HEK293 (cell line): ENCODE measurements at regions not wholly inside any gene's neighbourhood (a gene's known extent, or its start where the extent isn't known, plus 50 kb on each side); places are given as distances from the start of the nearest gene placed in this dataset.

ENCODE experiments used
- CTCF ChIA-PET: fragments of 350-600 bp; formaldehyde crosslinking; extraction: SDS; loops from one replicate; lab custom pipeline; 2021; ENCODE audit warnings: antibody characterized with exemption; lab: Yijun Ruan, JAX
- POLR2A ChIA-PET: fragments of 300-600 bp; formaldehyde crosslinking; extraction: SDS; loops from one replicate; lab custom pipeline; 2020; ENCODE audit warnings: antibody characterized with exemption, inconsistent platforms; lab: Yijun Ruan, JAX
- H3K27ac ChIP-seq: fragments of 200-500 bp; sonication (Bioruptor generic); 2 replicates; pipeline ENCODE4 v1.5.1; 2014; ENCODE audit warnings: low read depth, low read length, control low read depth, inconsistent platforms; ENCODE audit errors: extremely low read depth
- H3K36me3 ChIP-seq, 2 experiments: fragments of 200-500 bp in 1 of 2; sonication (Bioruptor generic) in 1 of 2; 1 replicate in 1 of 2; 2 replicates in 1 of 2; pipeline ENCODE4 v1.5.1; 2014 to 2017; ENCODE audit warnings: inconsistent platforms in 2 of 2, low read length in 2 of 2; ENCODE audit not compliant: control insufficient read depth in 2 of 2, insufficient read depth in 1 of 2
- H3K4me1 ChIP-seq: fragments of 200-500 bp; sonication (Bioruptor generic); 2 replicates; pipeline ENCODE4 v1.5.1; 2014; ENCODE audit warnings: mild to moderate bottlenecking, low read length, inconsistent platforms; ENCODE audit not compliant: control insufficient read depth, insufficient read depth
- H3K4me3 ChIP-seq: 2 replicates; pipeline ENCODE4 v1.5.1; 2011; ENCODE audit warnings: low read depth, mild to moderate bottlenecking, control low read depth, low read length, moderate library complexity
- H3K9me3 ChIP-seq: fragments of 200-500 bp; sonication (Bioruptor generic); 2 replicates; pipeline ENCODE4 v1.5.1; 2014; ENCODE audit warnings: low read depth, low read length, inconsistent platforms; ENCODE audit not compliant: control insufficient read depth, insufficient read depth
- GLI4 ChIP-seq: fragments of 450-650 bp; formaldehyde crosslinking; IDR thresholded peaks from 2 replicates; pipeline ENCODE4 v1.5.1; 2016; ENCODE audit warnings: missing biosample characterization, missing genetic modification characterization
- HOXC10 ChIP-seq: sonication (generic); formaldehyde crosslinking; IDR thresholded peaks from 2 replicates; pipeline ENCODE4 v1.8.1; 2023; ENCODE audit warnings: mild to moderate bottlenecking, missing genetic modification reagents
- HOXD13 ChIP-seq: sonication (generic); formaldehyde crosslinking; IDR thresholded peaks from 2 replicates; pipeline ENCODE4 v1.8.0; 2022; ENCODE audit warnings: missing genetic modification reagents, borderline replicate concordance
- KLF9 ChIP-seq: fragments of 450-650 bp; formaldehyde crosslinking; IDR thresholded peaks from 2 replicates; pipeline ENCODE4 v1.5.1; 2016; ENCODE audit warnings: missing biosample characterization, missing genetic modification characterization, low read depth
- OSR2 ChIP-seq: fragments of 450-650 bp; formaldehyde crosslinking; IDR thresholded peaks from 2 replicates; pipeline ENCODE4 v1.5.1; 2016; ENCODE audit warnings: missing biosample characterization, missing genetic modification characterization
- PRDM10 ChIP-seq: fragments of 450-650 bp; formaldehyde crosslinking; IDR thresholded peaks from 2 replicates; pipeline ENCODE4 v1.5.1; 2016; ENCODE audit warnings: missing biosample characterization, missing genetic modification characterization
- SP7 ChIP-seq: fragments of 450-650 bp; formaldehyde crosslinking; IDR thresholded peaks from 2 replicates; pipeline ENCODE4 v1.5.1; 2016; ENCODE audit warnings: missing biosample characterization, missing genetic modification characterization
- TRIM28 ChIP-seq: IDR thresholded peaks from 2 replicates; pipeline ENCODE4 v1.6.1; 2011; ENCODE audit warnings: low read length, control low read depth, borderline replicate concordance
- ZBTB11 ChIP-seq: fragments of 450-650 bp; formaldehyde crosslinking; conservative IDR thresholded peaks from 2 replicates; pipeline ENCODE4 v1.5.1; 2016; ENCODE audit warnings: low read depth, missing biosample characterization, missing genetic modification characterization
- ZFHX2 ChIP-seq: fragments of 450-650 bp; formaldehyde crosslinking; conservative IDR thresholded peaks from 2 replicates; pipeline ENCODE4 v1.5.1; 2016; ENCODE audit warnings: missing biosample characterization, missing genetic modification characterization
- ZFP3 ChIP-seq: fragments of 450-650 bp; formaldehyde crosslinking; IDR thresholded peaks from 2 replicates; pipeline ENCODE4 v1.5.1; 2016; ENCODE audit warnings: low read depth, missing biosample characterization, missing genetic modification characterization
- ZNF133 ChIP-seq: fragments of 450-650 bp; formaldehyde crosslinking; IDR thresholded peaks from 2 replicates; pipeline ENCODE4 v1.5.1; 2016; ENCODE audit warnings: missing biosample characterization, missing genetic modification characterization
- ZNF140 ChIP-seq: fragments of 450-650 bp; formaldehyde crosslinking; IDR thresholded peaks from 2 replicates; pipeline ENCODE4 v1.5.1; 2016; ENCODE audit warnings: missing biosample characterization, missing genetic modification characterization
- ZNF174 ChIP-seq: fragments of 450-650 bp; formaldehyde crosslinking; IDR thresholded peaks from 2 replicates; pipeline ENCODE4 v1.5.0; 2017; ENCODE audit warnings: missing biosample characterization, mild to moderate bottlenecking, missing genetic modification characterization
- ZNF214 ChIP-seq: fragments of 450-650 bp; formaldehyde crosslinking; IDR thresholded peaks from 2 replicates; pipeline ENCODE4 v1.5.1; 2017; ENCODE audit warnings: missing biosample characterization, mild to moderate bottlenecking, missing genetic modification characterization, borderline replicate concordance
- ZNF354C ChIP-seq: fragments of 450-650 bp; formaldehyde crosslinking; IDR thresholded peaks from 2 replicates; pipeline ENCODE4 v1.5.1; 2016; ENCODE audit warnings: missing biosample characterization, missing genetic modification characterization, low read depth, borderline replicate concordance
- ZNF426 ChIP-seq: fragments of 450-650 bp; formaldehyde crosslinking; IDR thresholded peaks from 2 replicates; pipeline ENCODE4 v1.5.1; 2017; ENCODE audit warnings: missing biosample characterization, missing genetic modification characterization, mild to moderate bottlenecking, inconsistent platforms, moderate library complexity
- ZNF501 ChIP-seq: fragments of 450-650 bp; formaldehyde crosslinking; IDR thresholded peaks from 2 replicates; pipeline ENCODE4 v1.5.1; 2016; ENCODE audit warnings: missing biosample characterization, missing genetic modification characterization
- ZNF513 ChIP-seq: fragments of 450-650 bp; IDR thresholded peaks from 2 replicates; pipeline ENCODE4 v1.5.1; 2018; ENCODE audit warnings: missing biosample characterization, missing genetic modification characterization
- ZNF548 ChIP-seq: fragments of 450-650 bp; formaldehyde crosslinking; IDR thresholded peaks from 2 replicates; pipeline ENCODE4 v1.5.1; 2016; ENCODE audit warnings: missing biosample characterization, missing genetic modification characterization
- ZNF560 ChIP-seq: fragments of 450-650 bp; formaldehyde crosslinking; IDR thresholded peaks from 2 replicates; pipeline ENCODE4 v1.5.1; 2017; ENCODE audit warnings: missing biosample characterization, missing genetic modification characterization, borderline replicate concordance
- ZNF580 ChIP-seq: fragments of 450-650 bp; formaldehyde crosslinking; IDR thresholded peaks from 2 replicates; pipeline ENCODE4 v1.5.1; 2016; ENCODE audit warnings: missing biosample characterization, missing genetic modification characterization
- ZNF785 ChIP-seq: fragments of 450-650 bp; formaldehyde crosslinking; IDR thresholded peaks from 2 replicates; pipeline ENCODE4 v1.5.1; 2016; ENCODE audit warnings: missing biosample characterization, missing genetic modification characterization
- ZNF791 ChIP-seq: fragments of 450-650 bp; formaldehyde crosslinking; IDR thresholded peaks from 2 replicates; pipeline ENCODE4 v1.5.1; 2016; ENCODE audit warnings: missing biosample characterization, missing genetic modification characterization
- ZSCAN18 ChIP-seq: fragments of 450-650 bp; formaldehyde crosslinking; IDR thresholded peaks from 2 replicates; pipeline ENCODE4 v1.5.1; 2016; ENCODE audit warnings: missing biosample characterization, missing genetic modification characterization
- ZSCAN30 ChIP-seq: fragments of 450-650 bp; IDR thresholded peaks from 2 replicates; pipeline ENCODE4 v1.5.1; 2018; ENCODE audit warnings: missing biosample characterization, mild to moderate bottlenecking, missing genetic modification characterization, moderate library complexity

- no peak for TF ChIP-seq ZBTB11 (tag by site-specific recombination)
- no peak for TF ChIP-seq ZNF501 (tag by site-specific recombination)
- TF ChIP-seq TRIM28: no peak
- TF ChIP-seq ZNF133: no peak
- no peak for TF ChIP-seq ZSCAN18 (tag by site-specific recombination)
- no peak for TF ChIP-seq ZNF791
- TF ChIP-seq ZNF214 (tag by site-specific recombination): no peak
- no peak for TF ChIP-seq HOXC10
- no peak for TF ChIP-seq ZSCAN30 (tag by site-specific recombination)
- no peak for TF ChIP-seq ZNF426
- TF ChIP-seq ZNF580 (tag by site-specific recombination): no peak
- TF ChIP-seq ZNF785: no peak
- TF ChIP-seq GLI4: no peak
- no peak for TF ChIP-seq ZNF174
Observed at GRCh38 chr21:16522548-16522947, 792.8 kb downstream of the USP25 start (continued).

- ChIA-PET POLR2A (no interaction called here), CTCF (no interaction called here)
- no peak for TF ChIP-seq OSR2
- TF ChIP-seq ZNF548 (tag by site-specific recombination): no peak
- TF ChIP-seq SP7 (tag by site-specific recombination): no peak
- TF ChIP-seq ZNF513 (tag by site-specific recombination): no peak
- no peak for TF ChIP-seq ZNF354C (tag by site-specific recombination)
- no peak for TF ChIP-seq HOXD13 (CRISPR knock-in tag)
- no peak for TF ChIP-seq ZNF140 (tag by site-specific recombination)
- TF ChIP-seq ZNF560 (tag by site-specific recombination): no peak
- no peak for TF ChIP-seq ZFP3
- TF ChIP-seq PRDM10 (tag by site-specific recombination): no peak
- TF ChIP-seq KLF9 (tag by site-specific recombination): no peak
- TF ChIP-seq ZFHX2 (tag by site-specific recombination): no peak
- H3K27ac ChIP-seq: no peak overlapping the region
- H3K36me3 ChIP-seq: no peaks in the 10 kb centered on the region
- H3K4me3 ChIP-seq: no peak overlapping the region
- no peaks in the 10 kb centered on the region; the same call in 1 of the 2 replicates for H3K9me3 ChIP-seq
- H3K4me1 ChIP-seq: peaks cover 7% of the 10 kb centered on the region; the same call in 1 of the 2 replicates
Observed at GRCh38 chr21:16530656-16531055, 800.9 kb downstream of the USP25 start.
